H1 (cell line): ENCODE measurements at regions not wholly inside any gene's neighbourhood (a gene's known extent, or its start where the extent isn't known, plus 50 kb on each side); places are given as distances from the start of the nearest gene placed in this dataset.

Experiments
- CTCF ChIA-PET: fragments of 300-600 bp; sonication (Branson Sonifier 250); formaldehyde crosslinking; loops from one replicate; lab custom pipeline; 2021; ENCODE audit not compliant: partially characterized antibody; lab: Charles Lee
- POLR2A ChIA-PET: fragments of 300-600 bp; sonication (Branson Sonifier 250); formaldehyde crosslinking; loops from one replicate; lab custom pipeline; 2021; ENCODE audit warnings: inconsistent platforms; ENCODE audit not compliant: partially characterized antibody; lab: Charles Lee
- DNase-seq, 2 experiments: peaks; one replicate each; pipeline versions ENCODE4 v3.0.0 to v3.0.0-alpha.2; 2010 to 2022; ENCODE audit warnings: low spot score in 2 of 2, low read depth in 1 of 2, mixed read lengths in 1 of 2
- FAIRE-seq: peaks from 2 replicates; lab custom pipeline; 2011; peaks lifted over from hg19 to GRCh38; lab: Jason Lieb, UNC
- H2AFZ ChIP-seq: 2 replicates; pipeline ENCODE4 v1.8.1; 2012; ENCODE audit warnings: low read length, inconsistent platforms
- H2AK5ac ChIP-seq: 2 replicates; pipeline ENCODE4 v1.6.1; 2013; ENCODE audit warnings: low read depth, low read length
- H2BK120ac ChIP-seq: replicated peaks from 2 replicates; pipeline ENCODE3; 2013; ENCODE audit warnings: low read depth, low read length, inconsistent platforms
- H2BK12ac ChIP-seq: 2 replicates; pipeline ENCODE4 v1.6.1; 2013; ENCODE audit warnings: low read depth, low read length
- H2BK15ac ChIP-seq: 2 replicates; pipeline ENCODE4 v1.6.1; 2013; ENCODE audit warnings: low read length
- H2BK20ac ChIP-seq: 2 replicates; pipeline ENCODE4 v1.6.1; 2013; ENCODE audit warnings: low read length
- H2BK5ac ChIP-seq: 2 replicates; pipeline ENCODE4 v1.6.1; 2013; ENCODE audit warnings: low read depth, low read length
- H3K14ac ChIP-seq: 2 replicates; pipeline ENCODE4 v1.6.1; 2013; ENCODE audit warnings: inconsistent platforms; ENCODE audit not compliant: insufficient read length
- H3K18ac ChIP-seq: 2 replicates; pipeline ENCODE4 v1.6.1; 2013; ENCODE audit warnings: low read length; ENCODE audit errors: extremely low read depth
- H3K23ac ChIP-seq: 2 replicates; pipeline ENCODE4 v1.6.1; 2013; ENCODE audit warnings: inconsistent platforms; ENCODE audit not compliant: insufficient read length
- H3K23me2 ChIP-seq: 2 replicates; pipeline ENCODE4 v1.6.1; 2013; ENCODE audit warnings: low read depth, low read length
- H3K27ac ChIP-seq: 2 replicates; pipeline ENCODE4 v1.6.1; 2011; ENCODE audit warnings: low read depth, low read length, inconsistent platforms
- H3K27me3 ChIP-seq, 4 experiments: replicated peaks in 1 of 4; 1 replicate in 1 of 4; 2 replicates in 3 of 4; pipeline versions ENCODE4 v1.6.1 to v1.8.1; 2011 to 2013; ENCODE audit warnings: low read length in 3 of 4, mild to moderate bottlenecking in 3 of 4, inconsistent platforms in 2 of 4, mixed read lengths in 2 of 4, moderate library complexity in 1 of 4; ENCODE audit not compliant: control insufficient read depth in 3 of 4, insufficient read depth in 3 of 4; ENCODE audit errors: extremely low read depth in 1 of 4
- H3K36me3 ChIP-seq, 4 experiments: 2 replicates each; pipeline versions ENCODE4 v1.6.1 to v1.8.1; 2011 to 2013; ENCODE audit warnings: mild to moderate bottlenecking in 4 of 4, low read length in 3 of 4, moderate library complexity in 2 of 4, control low read depth in 1 of 4, inconsistent platforms in 1 of 4; ENCODE audit not compliant: insufficient read depth in 4 of 4, control insufficient read depth in 2 of 4
- H3K4ac ChIP-seq: replicated peaks from 2 replicates; pipeline ENCODE3; 2013; ENCODE audit warnings: low read length, low read depth, mixed read lengths, inconsistent platforms; ENCODE audit not compliant: insufficient read length
- H3K4me1 ChIP-seq, 4 experiments: replicated peaks in 1 of 4; 1 replicate in 1 of 4; 2 replicates in 3 of 4; pipeline versions ENCODE4 v1.6.1 to v1.8.1; 2011 to 2013; ENCODE audit warnings: low read length in 3 of 4, inconsistent platforms in 2 of 4, mixed read lengths in 1 of 4; ENCODE audit not compliant: insufficient read depth in 4 of 4, control insufficient read depth in 3 of 4
- H3K4me2 ChIP-seq, 2 experiments: 2 replicates each; pipeline versions ENCODE4 v1.6.1 to v1.8.1; 2011 to 2013; ENCODE audit warnings: low read depth in 2 of 2, low read length in 2 of 2, control low read depth in 1 of 2, inconsistent platforms in 1 of 2, mild to moderate bottlenecking in 1 of 2; ENCODE audit not compliant: insufficient read depth in 1 of 2
- H3K4me3 ChIP-seq, 4 experiments: fragments of 200-600, 300-600 bp in 1 of 4; sonication (generic), shearing (Covaris generic), sonication (Bioruptor Twin) in 1 of 4; 2 replicates each; pipeline versions ENCODE4 v1.5.1 to v1.8.1; 2011 to 2016; ENCODE audit warnings: low read length in 4 of 4, low read depth in 3 of 4, control low read depth in 2 of 4, inconsistent platforms in 2 of 4, mild to moderate bottlenecking in 2 of 4, mixed read lengths in 1 of 4, moderate library complexity in 1 of 4; ENCODE audit not compliant: insufficient read depth in 2 of 4; ENCODE audit errors: extremely low read depth in 1 of 4
- H3K56ac ChIP-seq: replicated peaks from 2 replicates; pipeline ENCODE3; 2013; ENCODE audit warnings: low read depth, mild to moderate bottlenecking, mixed read lengths, low read length, inconsistent platforms; ENCODE audit not compliant: insufficient read length
- H3K79me1 ChIP-seq: 2 replicates; pipeline ENCODE4 v1.6.1; 2013; ENCODE audit warnings: low read depth, low read length, control low read depth
- H3K79me2 ChIP-seq, 2 experiments: 2 replicates each; pipeline versions ENCODE4 v1.6.1 to v1.8.1; 2012 to 2013; ENCODE audit warnings: low read length in 2 of 2, mild to moderate bottlenecking in 2 of 2, inconsistent platforms in 1 of 2; ENCODE audit not compliant: insufficient read depth in 2 of 2, control insufficient read depth in 1 of 2
- H3K9ac ChIP-seq, 4 experiments: replicated peaks in 1 of 4; 1 replicate in 1 of 4; 2 replicates in 3 of 4; pipeline versions ENCODE4 v1.6.1 to v1.8.1; 2011 to 2013; ENCODE audit warnings: low read depth in 3 of 4, low read length in 3 of 4, control low read depth in 2 of 4, mild to moderate bottlenecking in 2 of 4, moderate library complexity in 2 of 4, inconsistent platforms in 1 of 4; ENCODE audit errors: extremely low read depth in 1 of 4
- H3K9me3 ChIP-seq, 2 experiments: 2 replicates each; pipeline versions ENCODE4 v1.6.1 to v1.8.1; 2012 to 2013; ENCODE audit warnings: mild to moderate bottlenecking in 2 of 2, moderate library complexity in 2 of 2, control low read depth in 1 of 2, inconsistent platforms in 1 of 2, low read depth in 1 of 2, low read length in 1 of 2, mixed read lengths in 1 of 2; ENCODE audit not compliant: insufficient read depth in 2 of 2
- H4K20me1 ChIP-seq, 2 experiments: replicated peaks in 1 of 2; 2 replicates each; pipeline versions ENCODE3 to v1.8.1; 2011 to 2013; ENCODE audit warnings: inconsistent platforms in 2 of 2, low read length in 2 of 2, mild to moderate bottlenecking in 1 of 2; ENCODE audit not compliant: insufficient read depth in 2 of 2, control insufficient read depth in 1 of 2
- H4K5ac ChIP-seq: 2 replicates; pipeline ENCODE4 v1.6.1; 2013; ENCODE audit warnings: low read length, low read depth, mixed read lengths, inconsistent platforms; ENCODE audit not compliant: insufficient read length
- H4K8ac ChIP-seq: 2 replicates; pipeline ENCODE4 v1.8.0; 2013; ENCODE audit warnings: mild to moderate bottlenecking, moderate library complexity, low read length, inconsistent platforms; ENCODE audit not compliant: insufficient read depth; ENCODE audit errors: extremely low read depth
- H4K91ac ChIP-seq: replicated peaks from 2 replicates; pipeline ENCODE3; 2013; ENCODE audit warnings: low read length, mixed read lengths, inconsistent platforms; ENCODE audit not compliant: insufficient read length
- ASH2L ChIP-seq: fragments of 200-600, 300-600 bp; sonication (generic); IDR thresholded peaks from one replicate; pipeline ENCODE4 v1.7.1; 2017; ENCODE audit warnings: low read length
- CHD2 ChIP-seq: IDR thresholded peaks from 2 replicates; pipeline ENCODE4 v1.6.1; 2012; ENCODE audit warnings: low read length, improper control_type of control experiment
- CTCF ChIP-seq, 3 experiments: IDR thresholded peaks; 1 replicate in 2 of 3; 2 replicates in 1 of 3; pipeline versions ENCODE4 v1.5.1 to v1.6.1; 2011; ENCODE audit warnings: low read length in 3 of 3, mild to moderate bottlenecking in 3 of 3, inconsistent platforms in 2 of 3, low read depth in 1 of 3, moderate library complexity in 1 of 3; ENCODE audit not compliant: insufficient read depth in 1 of 3; ENCODE audit errors: control extremely low read depth in 1 of 3
- MAX ChIP-seq: IDR thresholded peaks from 2 replicates; pipeline ENCODE4 v1.6.1; 2012; ENCODE audit warnings: inconsistent platforms
- RNF2 ChIP-seq: fragments of 200-900, 300-1000 bp; sonication (generic); IDR thresholded peaks from 2 replicates; pipeline ENCODE4 v1.7.1; 2016; ENCODE audit warnings: borderline replicate concordance, low read depth, mild to moderate bottlenecking, antibody characterized with exemption, low read length; ENCODE audit not compliant: poor library complexity, severe bottlenecking; ENCODE audit errors: missing control alignments
- SIN3A ChIP-seq, 2 experiments: IDR thresholded peaks in 1 of 2; conservative IDR thresholded peaks in 1 of 2; 2 replicates each; pipeline ENCODE4 v1.6.1; 2011 to 2012; ENCODE audit warnings: low read length in 2 of 2, improper control_type of control experiment in 1 of 2, low read depth in 1 of 2, mild to moderate bottlenecking in 1 of 2
- WGBS, 2 experiments: shearing (Covaris generic) in 1 of 2; methylation state at CpG; one replicate each; pipeline versions ENCODE4 v1.1.6 to v1.1.7; 2013 to 2015; ENCODE audit warnings: low lambda C conversion rate in 2 of 2, mixed read lengths in 2 of 2, inconsistent platforms in 1 of 2, low coverage in 1 of 2, missing lambda C conversion rate in 1 of 2; ENCODE audit not compliant: insufficient replicate concordance in 2 of 2, insufficient coverage in 1 of 2, insufficient read length in 1 of 2; ENCODE audit errors: extremely low coverage in 1 of 2, missing lambda C conversion rate in 1 of 2; 5-methylcytosine and 5-hydroxymethylcytosine counted together

GRCh38 chr4:181259081-181259709 lies 984.0 kb upstream of the TENM3 start:
- Histone ChIP-seq H3K56ac (no peak overlapping the region), H3K23me2 (no peaks in the 10 kb centered on the region), H3K4me1 (peaks cover 0 to 3% (median 1%) of the 10 kb centered on the region in 4 experiments; a peak in 2 of 7 replicates), H3K4me3 (no peak overlapping the region), H3K79me1 (no peaks in the 10 kb centered on the region), H2BK12ac (no peak overlapping the region), H3K4me2 (no peak overlapping the region), H3K9me3 (no peaks in the 10 kb centered on the region), H3K36me3 (no peaks in the 10 kb centered on the region), H2BK15ac (no peak overlapping the region), H4K91ac (no peak overlapping the region), H3K27ac (no peak overlapping the region), H3K14ac (no peak overlapping the region), H2BK20ac (no peak overlapping the region), H3K4ac (no peak overlapping the region), H2AFZ (no peak overlapping the region), H3K9ac (no peak overlapping the region), H2BK120ac (no peak overlapping the region), H3K23ac (no peak overlapping the region), H4K8ac (no peak overlapping the region), H3K27me3 (no peaks in the 10 kb centered on the region), H2AK5ac (no peak overlapping the region), H3K18ac (no peak overlapping the region), H4K20me1 (no peaks in the 10 kb centered on the region), H3K79me2 (no peaks in the 10 kb centered on the region), H4K5ac (no peak overlapping the region), H2BK5ac (no peak overlapping the region)
- WGBS, 2 experiments, result 91% methylated on average over 4 of the region's 4 CpGs; no CpG with 5 or more reads in 1 of the 2 experiments
- FAIRE-seq (no peak), DNase-seq (no peak)
- TF ChIP-seq CTCF (IDR thresholded peaks at IDR 0.05; ENCODE audit: control extremely low read depth in 1 of 3, insufficient read depth in 1 of 3, low read depth in 1 of 3, low read length in 3 of 3), result no peak
- TF ChIP-seq CHD2, result no peak
- no peak for TF ChIP-seq ASH2L
- TF ChIP-seq MAX, result no peak
- TF ChIP-seq SIN3A (conservative IDR thresholded peaks at IDR 0.05 in 1 of 2, IDR thresholded peaks at IDR 0.05 in 1 of 2; ENCODE audit: low read depth in 1 of 2, low read length in 2 of 2), result no peak
- TF ChIP-seq RNF2, result no peak
- POLR2A ChIA-PET, result no interaction called here
- CTCF ChIA-PET, result interaction anchor here (0.7 to 3.3 kb wide), 5 partner anchors 12 to 269 kb away, joined by 3 to 12 read pairs (median 5); no protein-coding TSS in a partner anchor
